Neural progenitor cell (in vitro differentiated cells): ENCODE measurements at regions not wholly inside any gene's neighbourhood (a gene's known extent, or its start where the extent isn't known, plus 50 kb on each side); places are given as distances from the start of the nearest gene placed in this dataset.

Source experiments
- CTCF ChIP-seq: fragments of 200-600 bp; sonication (generic); IDR thresholded peaks from 2 replicates; pipeline ENCODE4 v1.5.1; 2017; ENCODE audit warnings: antibody characterized with exemption, mild to moderate bottlenecking
- EZH2 ChIP-seq: fragments of 200-600 bp; sonication (generic); IDR thresholded peaks from 2 replicates; pipeline ENCODE4 v1.6.1; 2017; ENCODE audit warnings: antibody characterized with exemption, mild to moderate bottlenecking, moderate library complexity

- TF ChIP-seq CTCF (no peak), EZH2 (no peak)
Observed at GRCh38 chr2:133937669-133938068, 316.2 kb upstream of the MGAT5 start.
